HepG2 (cell line): ENCODE measurements at regions not wholly inside any gene's neighbourhood (a gene's known extent, or its start where the extent isn't known, plus 50 kb on each side); places are given as distances from the start of the nearest gene placed in this dataset.
A peak's percentile ranks its signal among the peaks of the same experiment; 100 is the strongest.

Source experiments
- DMAP1 ChIP-seq: IDR thresholded peaks from 2 replicates; pipeline ENCODE4 v1.6.1; 2016
- ELF4 ChIP-seq: sonication (generic); formaldehyde crosslinking; IDR thresholded peaks from 2 replicates; pipeline ENCODE4 v1.5.0; 2020; ENCODE audit warnings: missing genetic modification reagents, mild to moderate bottlenecking, moderate library complexity, borderline replicate concordance
- FOXO1 ChIP-seq: sonication (generic); formaldehyde crosslinking; IDR thresholded peaks from 2 replicates; pipeline ENCODE4 v1.4.0; 2020; ENCODE audit warnings: missing genetic modification reagents
- GABPB1 ChIP-seq: IDR thresholded peaks from 2 replicates; pipeline ENCODE4 v1.6.1; 2016; ENCODE audit warnings: mild to moderate bottlenecking, missing genetic modification reagents, moderate library complexity, missing compliant biosample characterization
- HINFP ChIP-seq: sonication (generic); formaldehyde crosslinking; IDR thresholded peaks from 2 replicates; pipeline ENCODE4 v1.4.0; 2020; ENCODE audit warnings: low read depth, mild to moderate bottlenecking, missing genetic modification reagents
- MIER2 ChIP-seq: IDR thresholded peaks from 2 replicates; pipeline ENCODE4 v1.6.1; 2016; ENCODE audit warnings: missing biosample characterization, missing genetic modification reagents
- RXRB ChIP-seq: IDR thresholded peaks from 2 replicates; pipeline ENCODE4 v1.6.1; 2016; ENCODE audit warnings: borderline replicate concordance, missing genetic modification reagents, missing compliant biosample characterization
- SIX1 ChIP-seq: sonication (generic); formaldehyde crosslinking; IDR thresholded peaks from 2 replicates; pipeline ENCODE4 v1.4.0; 2020; ENCODE audit warnings: missing genetic modification reagents, borderline replicate concordance
- TEAD3 ChIP-seq: optimal IDR thresholded peaks from 2 replicates; pipeline ENCODE3; 2016; ENCODE audit warnings: borderline replicate concordance
- THAP11 ChIP-seq: IDR thresholded peaks from 2 replicates; pipeline ENCODE4 v1.6.1; 2016; ENCODE audit warnings: missing biosample characterization, missing genetic modification reagents
- ZBTB4 ChIP-seq: sonication (generic); formaldehyde crosslinking; IDR thresholded peaks from 2 replicates; pipeline ENCODE4 v1.4.0; 2020; ENCODE audit warnings: missing genetic modification reagents, mild to moderate bottlenecking, borderline replicate concordance
- ZBTB44 ChIP-seq: sonication (generic); formaldehyde crosslinking; IDR thresholded peaks from 2 replicates; pipeline ENCODE4 v1.4.0; 2020; ENCODE audit warnings: missing genetic modification reagents
- ZIK1 ChIP-seq: sonication (generic); formaldehyde crosslinking; IDR thresholded peaks from 2 replicates; pipeline ENCODE4 v1.5.0; 2020; ENCODE audit warnings: mild to moderate bottlenecking, low read depth, missing genetic modification reagents, borderline replicate concordance
- ZMYM4 ChIP-seq: sonication (generic); formaldehyde crosslinking; IDR thresholded peaks from 2 replicates; pipeline ENCODE4 v1.8.1; 2023; ENCODE audit warnings: mild to moderate bottlenecking, missing genetic modification reagents
- ZNF549 ChIP-seq: sonication (generic); formaldehyde crosslinking; IDR thresholded peaks from 2 replicates; pipeline ENCODE4 v1.5.0; 2020; ENCODE audit warnings: missing genetic modification reagents
- TF ChIP-seq, protein P1 (sequence below): sonication (generic); formaldehyde crosslinking; conservative IDR thresholded peaks from 2 replicates; pipeline ENCODE4 v1.4.0; 2020; ENCODE audit warnings: mild to moderate bottlenecking, missing genetic modification reagents, moderate library complexity
- TF ChIP-seq, protein P2 (sequence below), 2 experiments: IDR thresholded peaks; 2 replicates each; pipeline ENCODE4 v1.6.1; 2011 to 2012; ENCODE audit warnings: low read length in 2 of 2, borderline replicate concordance in 1 of 2, low read depth in 1 of 2, mild to moderate bottlenecking in 1 of 2, moderate library complexity in 1 of 2

DNA sequence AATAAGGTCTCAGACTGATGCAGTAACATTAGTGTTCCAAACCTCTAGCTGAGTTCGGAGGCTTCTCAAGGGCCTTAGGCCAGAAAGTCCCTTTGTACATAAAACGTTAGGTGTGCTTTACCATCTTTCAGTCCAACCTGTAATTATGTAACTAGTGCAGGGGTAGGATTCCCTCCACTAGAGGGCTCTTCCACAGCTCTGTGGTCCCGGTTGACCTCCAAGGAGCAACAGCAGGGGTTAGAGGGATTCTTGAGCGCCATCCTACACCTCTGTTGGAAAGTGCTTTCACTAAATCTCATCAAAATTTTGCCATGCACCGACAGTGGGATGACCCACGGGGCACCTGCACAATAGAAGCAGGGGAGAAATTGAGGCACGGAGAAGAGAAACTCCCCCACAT is 155.8 kb upstream of the LRP1B start (continued):
- TF ChIP-seq ZNF549 (CRISPR knock-in tag) (no peak), RXRB (CRISPR knock-in tag) (0 out of 2 replicates have a peak, but pooled peaks have one; percentile 35), ELF4 (CRISPR knock-in tag) (no peak), SIX1 (0 out of 2 replicates have a peak, but pooled peaks have one; percentile 19), ZBTB4 (CRISPR knock-in tag) (no peak), ZIK1 (CRISPR knock-in tag) (no peak), ZBTB44 (CRISPR knock-in tag) (0 out of 2 replicates have a peak, but pooled peaks have one; percentile 30), GABPB1 (CRISPR knock-in tag) (no peak), THAP11 (0 out of 2 replicates have a peak, but pooled peaks have one; percentile 17), HINFP (CRISPR knock-in tag) (no peak), ZMYM4 (CRISPR knock-in tag) (no peak), FOXO1 (CRISPR knock-in tag) (no peak), MIER2 (CRISPR knock-in tag) (0 out of 2 replicates have a peak, but pooled peaks have one; percentile 26), TEAD3 (CRISPR knock-in tag) (peak; percentile 100), DMAP1 (CRISPR knock-in tag) (no peak)
- TF ChIP-seq, protein P1, sequence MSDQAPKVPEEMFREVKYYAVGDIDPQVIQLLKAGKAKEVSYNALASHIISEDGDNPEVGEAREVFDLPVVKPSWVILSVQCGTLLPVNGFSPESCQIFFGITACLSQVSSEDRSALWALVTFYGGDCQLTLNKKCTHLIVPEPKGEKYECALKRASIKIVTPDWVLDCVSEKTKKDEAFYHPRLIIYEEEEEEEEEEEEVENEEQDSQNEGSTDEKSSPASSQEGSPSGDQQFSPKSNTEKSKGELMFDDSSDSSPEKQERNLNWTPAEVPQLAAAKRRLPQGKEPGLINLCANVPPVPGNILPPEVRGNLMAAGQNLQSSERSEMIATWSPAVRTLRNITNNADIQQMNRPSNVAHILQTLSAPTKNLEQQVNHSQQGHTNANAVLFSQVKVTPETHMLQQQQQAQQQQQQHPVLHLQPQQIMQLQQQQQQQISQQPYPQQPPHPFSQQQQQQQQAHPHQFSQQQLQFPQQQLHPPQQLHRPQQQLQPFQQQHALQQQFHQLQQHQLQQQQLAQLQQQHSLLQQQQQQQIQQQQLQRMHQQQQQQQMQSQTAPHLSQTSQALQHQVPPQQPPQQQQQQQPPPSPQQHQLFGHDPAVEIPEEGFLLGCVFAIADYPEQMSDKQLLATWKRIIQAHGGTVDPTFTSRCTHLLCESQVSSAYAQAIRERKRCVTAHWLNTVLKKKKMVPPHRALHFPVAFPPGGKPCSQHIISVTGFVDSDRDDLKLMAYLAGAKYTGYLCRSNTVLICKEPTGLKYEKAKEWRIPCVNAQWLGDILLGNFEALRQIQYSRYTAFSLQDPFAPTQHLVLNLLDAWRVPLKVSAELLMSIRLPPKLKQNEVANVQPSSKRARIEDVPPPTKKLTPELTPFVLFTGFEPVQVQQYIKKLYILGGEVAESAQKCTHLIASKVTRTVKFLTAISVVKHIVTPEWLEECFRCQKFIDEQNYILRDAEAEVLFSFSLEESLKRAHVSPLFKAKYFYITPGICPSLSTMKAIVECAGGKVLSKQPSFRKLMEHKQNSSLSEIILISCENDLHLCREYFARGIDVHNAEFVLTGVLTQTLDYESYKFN (CRISPR knock-in tag) = no peak
- TF ChIP-seq, protein P2, sequence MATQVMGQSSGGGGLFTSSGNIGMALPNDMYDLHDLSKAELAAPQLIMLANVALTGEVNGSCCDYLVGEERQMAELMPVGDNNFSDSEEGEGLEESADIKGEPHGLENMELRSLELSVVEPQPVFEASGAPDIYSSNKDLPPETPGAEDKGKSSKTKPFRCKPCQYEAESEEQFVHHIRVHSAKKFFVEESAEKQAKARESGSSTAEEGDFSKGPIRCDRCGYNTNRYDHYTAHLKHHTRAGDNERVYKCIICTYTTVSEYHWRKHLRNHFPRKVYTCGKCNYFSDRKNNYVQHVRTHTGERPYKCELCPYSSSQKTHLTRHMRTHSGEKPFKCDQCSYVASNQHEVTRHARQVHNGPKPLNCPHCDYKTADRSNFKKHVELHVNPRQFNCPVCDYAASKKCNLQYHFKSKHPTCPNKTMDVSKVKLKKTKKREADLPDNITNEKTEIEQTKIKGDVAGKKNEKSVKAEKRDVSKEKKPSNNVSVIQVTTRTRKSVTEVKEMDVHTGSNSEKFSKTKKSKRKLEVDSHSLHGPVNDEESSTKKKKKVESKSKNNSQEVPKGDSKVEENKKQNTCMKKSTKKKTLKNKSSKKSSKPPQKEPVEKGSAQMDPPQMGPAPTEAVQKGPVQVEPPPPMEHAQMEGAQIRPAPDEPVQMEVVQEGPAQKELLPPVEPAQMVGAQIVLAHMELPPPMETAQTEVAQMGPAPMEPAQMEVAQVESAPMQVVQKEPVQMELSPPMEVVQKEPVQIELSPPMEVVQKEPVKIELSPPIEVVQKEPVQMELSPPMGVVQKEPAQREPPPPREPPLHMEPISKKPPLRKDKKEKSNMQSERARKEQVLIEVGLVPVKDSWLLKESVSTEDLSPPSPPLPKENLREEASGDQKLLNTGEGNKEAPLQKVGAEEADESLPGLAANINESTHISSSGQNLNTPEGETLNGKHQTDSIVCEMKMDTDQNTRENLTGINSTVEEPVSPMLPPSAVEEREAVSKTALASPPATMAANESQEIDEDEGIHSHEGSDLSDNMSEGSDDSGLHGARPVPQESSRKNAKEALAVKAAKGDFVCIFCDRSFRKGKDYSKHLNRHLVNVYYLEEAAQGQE (IDR thresholded peaks at IDR 0.05; ENCODE audit: borderline replicate concordance in 1 of 2, low read depth in 1 of 2, low read length in 2 of 2) = no peak
